Tibial artery (tissue), 4 donors: ENCODE measurements at regions not wholly inside any gene's neighbourhood (a gene's known extent, or its start where the extent isn't known, plus 50 kb on each side); places are given as distances from the start of the nearest gene placed in this dataset.

ENCODE experiments used
- DNase-seq, 2 donors: peaks; one replicate each; pipeline ENCODE4 v3.0.0-alpha.2; 2019
- H3K27ac ChIP-seq, 2 donors: fragments of 200-600 bp; sonication (generic) in 1 of 2; 1 replicate in 1 of 2; 2 replicates in 1 of 2; pipeline ENCODE4 v1.5.1; 2018 to 2019; ENCODE audit warnings: mild to moderate bottlenecking in 1 of 2
- H3K27me3 ChIP-seq, 2 donors: fragments of 200-600 bp; sonication (generic) in 1 of 2; one replicate each; pipeline versions ENCODE4 v1.5.1 to v1.6.0; 2016 to 2019
- H3K36me3 ChIP-seq, 3 donors: fragments of 200-600 bp; sonication (generic) in 2 of 3; one replicate each; pipeline ENCODE4 v1.5.1; 2016 to 2019; ENCODE audit warnings: mild to moderate bottlenecking in 2 of 3
- H3K4me1 ChIP-seq, 4 donors: fragments of 200-600 bp; sonication (generic) in 2 of 4; 1 replicate in 3 of 4; 2 replicates in 1 of 4; pipeline ENCODE4 v1.5.1; 2016 to 2019
- H3K4me3 ChIP-seq, 2 donors: fragments of 200-600 bp; sonication (generic) in 1 of 2; 1 replicate in 1 of 2; 2 replicates in 1 of 2; pipeline ENCODE4 v1.5.1; 2018 to 2019; ENCODE audit warnings: mild to moderate bottlenecking in 2 of 2
- H3K9me3 ChIP-seq, 3 donors: fragments of 200-600 bp; sonication (generic) in 1 of 3; one replicate each; pipeline ENCODE4 v1.5.1; 2016 to 2019
- CTCF ChIP-seq, 2 experiments: fragments of 200-600 bp in 1 of 2; fragments of 450-650 bp in 1 of 2; IDR thresholded peaks; one replicate each; pipeline ENCODE4 v1.5.1; 2017 to 2019; ENCODE audit warnings: antibody characterized with exemption in 2 of 2, mild to moderate bottlenecking in 1 of 2, moderate library complexity in 1 of 2
- intact Hi-C: fragments of 100-400 bp; cut with DNase I; formaldehyde crosslinking; loops from one replicate; pipeline ENCODE4 v1.15.0; 2023; ENCODE audit warnings: low total_unique reads

- no peak for DNase-seq
- intact Hi-C loops = no loop called here
- Histone ChIP-seq H3K4me1 (no peaks in the 10 kb centered on the region), H3K27me3 (no peaks in the 10 kb centered on the region), H3K27ac (no peak overlapping the region), H3K4me3 (no peak overlapping the region), H3K36me3 (no peaks in the 10 kb centered on the region), H3K9me3 (no peaks in the 10 kb centered on the region)
- TF ChIP-seq CTCF (IDR thresholded peaks at IDR 0.05) = no peak
These were observed 164.8 kb upstream of the RPS6KA3 start for GRCh38 chrX:20431486-20431885.

- H3K4me1 ChIP-seq = no peaks in the 10 kb centered on the region
- TF ChIP-seq CTCF (IDR thresholded peaks at IDR 0.05) = no peak
- no peak overlapping the region for H3K4me3 ChIP-seq
- H3K9me3 ChIP-seq = no peaks in the 10 kb centered on the region
- no peaks in the 10 kb centered on the region for H3K27me3 ChIP-seq
- no peak for DNase-seq
- no peaks in the 10 kb centered on the region for H3K36me3 ChIP-seq
- H3K27ac ChIP-seq = no peak overlapping the region
- intact Hi-C loops = no loop called here
These were observed 160.6 kb upstream of the RPS6KA3 start for GRCh38 chrX:20427173-20427770.

- Histone ChIP-seq H3K36me3 (no peaks in the 10 kb centered on the region), H3K4me1 (no peaks in the 10 kb centered on the region), H3K9me3 (no peaks in the 10 kb centered on the region), H3K27me3 (no peaks in the 10 kb centered on the region), H3K27ac (no peak overlapping the region), H3K4me3 (no peak overlapping the region)
- intact Hi-C loops = no loop called here
- no peak for TF ChIP-seq CTCF (IDR thresholded peaks at IDR 0.05)
- no peak for DNase-seq
These were observed 155.0 kb upstream of the RPS6KA3 start for GRCh38 chrX:20421697-20422096.

- Histone ChIP-seq H3K9me3 (no peaks in the 10 kb centered on the region), H3K4me1 (no peaks in the 10 kb centered on the region), H3K27me3 (no peaks in the 10 kb centered on the region), H3K27ac (no peak overlapping the region), H3K4me3 (no peak overlapping the region), H3K36me3 (no peaks in the 10 kb centered on the region)
- intact Hi-C loops = no loop called here
- TF ChIP-seq CTCF (IDR thresholded peaks at IDR 0.05) = no peak
- DNase-seq = no peak
These were observed 154.6 kb upstream of the RPS6KA3 start for GRCh38 chrX:20421275-20421674.

- Histone ChIP-seq H3K4me1 (no peaks in the 10 kb centered on the region), H3K27ac (no peak overlapping the region), H3K4me3 (no peak overlapping the region), H3K27me3 (no peaks in the 10 kb centered on the region), H3K9me3 (no peaks in the 10 kb centered on the region), H3K36me3 (no peaks in the 10 kb centered on the region)
- DNase-seq = no peak
- intact Hi-C loops = no loop called here
- TF ChIP-seq CTCF (IDR thresholded peaks at IDR 0.05) = no peak
These were observed 153.3 kb upstream of the RPS6KA3 start for GRCh38 chrX:20420058-20420457.
